Body of pancreas (tissue), 4 donors: ENCODE measurements at regions not wholly inside any gene's neighbourhood (a gene's known extent, or its start where the extent isn't known, plus 50 kb on each side); places are given as distances from the start of the nearest gene placed in this dataset.

ENCODE experiments used
- CTCF ChIP-seq, 7 experiments: fragments of 450-650 bp in 4 of 7; fragments of 200-600 bp in 3 of 7; sonication (generic) in 3 of 7; IDR thresholded peaks; one replicate each; pipeline ENCODE4 v1.5.1; 2016 to 2019; ENCODE audit warnings: antibody characterized with exemption in 7 of 7
- POLR2A ChIP-seq, 3 donors: fragments of 450-650 bp; IDR thresholded peaks; one replicate each; pipeline ENCODE4 v1.6.1; 2016; ENCODE audit warnings: antibody characterized with exemption in 3 of 3, mild to moderate bottlenecking in 2 of 3

GRCh38 chr18:1604751-1605150 lies 700.1 kb downstream of the ADCYAP1 start:
- TF ChIP-seq POLR2A (IDR thresholded peaks at IDR 0.05) = no peak
- no peak for TF ChIP-seq CTCF (IDR thresholded peaks at IDR 0.05)
